HG03460 (cell line): ENCODE measurements at regions not wholly inside any gene's neighbourhood (a gene's known extent, or its start where the extent isn't known, plus 50 kb on each side); places are given as distances from the start of the nearest gene placed in this dataset.
"Not testable (repeated sequence)": the region's sequence is repeated elsewhere in the genome, so short reads cannot be mapped to it uniquely, and the experiment has no call there.

Source experiments
- ATAC-seq: cut with Tn5 transposase; IDR thresholded peaks from one replicate; pipeline ENCODE4 v1.9.1; 2021; ENCODE audit not compliant: unreplicated experiment

- no peak for ATAC-seq
Measured at GRCh38 chr5:57979671-57980070, 480.2 kb downstream of the PLK2 start.

- ATAC-seq, result no peak
Measured at GRCh38 chr5:57976506-57976905, 483.4 kb downstream of the PLK2 start.

GRCh38 chr5:57972099-57972498 is 487.8 kb downstream of the PLK2 start:
- ATAC-seq, result not testable (repeated sequence)

- ATAC-seq, result no peak
Measured at GRCh38 chr5:57960569-57960968, 478.0 kb upstream of the ACTBL2 start.

- ATAC-seq, result no peak
Measured at GRCh38 chr5:57956636-57957035, 474.0 kb upstream of the ACTBL2 start.

- no peak for ATAC-seq
Measured at GRCh38 chr5:57955511-57955910, 472.9 kb upstream of the ACTBL2 start.

GRCh38 chr5:57953792-57954191 is 471.2 kb upstream of the ACTBL2 start:
- no peak for ATAC-seq

- ATAC-seq, result no peak
Measured at GRCh38 chr5:57950616-57951228, 468.1 kb upstream of the ACTBL2 start.

GRCh38 chr5:57948091-57948490 is 465.5 kb upstream of the ACTBL2 start:
- no peak for ATAC-seq

- ATAC-seq, result no peak
Measured at GRCh38 chr5:57947181-57947580, 464.6 kb upstream of the ACTBL2 start.

GRCh38 chr5:57940879-57941278 is 458.3 kb upstream of the ACTBL2 start:
- no peak for ATAC-seq

GRCh38 chr5:57940236-57940635 is 457.6 kb upstream of the ACTBL2 start:
- ATAC-seq, result no peak

- no peak for ATAC-seq
Measured at GRCh38 chr5:57939771-57940170, 457.2 kb upstream of the ACTBL2 start.

- ATAC-seq, result no peak
Measured at GRCh38 chr5:57939335-57939734, 456.7 kb upstream of the ACTBL2 start.

- no peak for ATAC-seq
Measured at GRCh38 chr5:57938174-57938557, 455.6 kb upstream of the ACTBL2 start.

GRCh38 chr5:57937501-57938173 is 455.0 kb upstream of the ACTBL2 start:
- ATAC-seq, result no peak

GRCh38 chr5:57937025-57937424 is 454.4 kb upstream of the ACTBL2 start:
- ATAC-seq, result no peak

- no peak for ATAC-seq
Measured at GRCh38 chr5:57932761-57933160, 450.1 kb upstream of the ACTBL2 start.

- ATAC-seq, result no peak
Measured at GRCh38 chr5:57931807-57932206, 449.2 kb upstream of the ACTBL2 start.

GRCh38 chr5:57931352-57931751 is 448.7 kb upstream of the ACTBL2 start:
- no peak for ATAC-seq

- ATAC-seq, result no peak
Measured at GRCh38 chr5:57929271-57929670, 446.7 kb upstream of the ACTBL2 start.

- not testable (repeated sequence) for ATAC-seq
Measured at GRCh38 chr5:57923094-57923493, 440.5 kb upstream of the ACTBL2 start.

GRCh38 chr5:57917004-57917403 is 434.4 kb upstream of the ACTBL2 start:
- no peak for ATAC-seq
